DND-41 (cell line): ENCODE measurements at regions not wholly inside any gene's neighbourhood (a gene's known extent, or its start where the extent isn't known, plus 50 kb on each side); places are given as distances from the start of the nearest gene placed in this dataset.

ENCODE experiments used
- ATAC-seq: fragments of 200-7000 bp; cut with Tn5 transposase; 3 replicates; pipeline ENCODE4 v1.9.1; 2021; ENCODE audit warnings: low read depth; ENCODE audit not compliant: insufficient read depth
- DNase-seq: peaks from one replicate; pipeline ENCODE4 v3.0.0-alpha.2; 2020
- H2AFZ ChIP-seq: 2 replicates; pipeline ENCODE4 v1.6.0; 2012; ENCODE audit warnings: low read depth, low read length
- H3K27ac ChIP-seq: 2 replicates; pipeline ENCODE4 v1.5.1; 2012; ENCODE audit warnings: low read length, inconsistent platforms
- H3K27me3 ChIP-seq: fragments of 200-600 bp; sonication (generic); 2 replicates; pipeline ENCODE4 v1.6.0; 2012; ENCODE audit warnings: low read length, mild to moderate bottlenecking, inconsistent platforms; ENCODE audit not compliant: insufficient read depth, poor library complexity
- H3K36me3 ChIP-seq: 2 replicates; pipeline ENCODE4 v1.5.1; 2012; ENCODE audit warnings: low read length, inconsistent platforms; ENCODE audit not compliant: insufficient read depth
- H3K4me1 ChIP-seq: 2 replicates; pipeline ENCODE4 v1.5.1; 2012; ENCODE audit warnings: mild to moderate bottlenecking, low read length; ENCODE audit not compliant: insufficient read depth
- H3K4me2 ChIP-seq: 2 replicates; pipeline ENCODE4 v1.6.0; 2012; ENCODE audit warnings: mild to moderate bottlenecking, moderate library complexity, low read length, inconsistent platforms; ENCODE audit not compliant: insufficient read depth
- H3K4me3 ChIP-seq, 2 experiments: fragments of 200-600 bp in 1 of 2; shearing (Covaris generic) in 1 of 2; 2 replicates each; pipeline ENCODE4 v1.5.1; 2012 to 2016; ENCODE audit warnings: inconsistent platforms in 2 of 2, low read length in 2 of 2, mild to moderate bottlenecking in 2 of 2, low read depth in 1 of 2, moderate library complexity in 1 of 2
- H3K79me2 ChIP-seq: 2 replicates; pipeline ENCODE4 v1.6.0; 2012; ENCODE audit warnings: low read length, inconsistent platforms; ENCODE audit not compliant: insufficient read depth
- H3K9ac ChIP-seq: 2 replicates; pipeline ENCODE4 v1.6.0; 2012; ENCODE audit warnings: low read depth, mild to moderate bottlenecking, inconsistent platforms, low read length, moderate library complexity
- H3K9me3 ChIP-seq: 2 replicates; pipeline ENCODE4 v1.5.1; 2012; ENCODE audit warnings: low read length, moderate library complexity, mild to moderate bottlenecking, inconsistent platforms; ENCODE audit not compliant: insufficient read depth, severe bottlenecking
- H4K20me1 ChIP-seq: 2 replicates; pipeline ENCODE4 v1.6.0; 2012; ENCODE audit warnings: low read length; ENCODE audit not compliant: insufficient read depth
- EZH2 ChIP-seq: IDR thresholded peaks from 3 replicates; pipeline ENCODE4 v1.6.1; 2012; ENCODE audit warnings: borderline replicate concordance, low read depth, mild to moderate bottlenecking, moderate library complexity, low read length, inconsistent platforms; ENCODE audit not compliant: severe bottlenecking
- TF ChIP-seq, protein P1 (sequence below): IDR thresholded peaks from 2 replicates; pipeline ENCODE4 v1.5.1; 2012; ENCODE audit warnings: borderline replicate concordance, low read length, moderate library complexity, mild to moderate bottlenecking; ENCODE audit not compliant: poor library complexity, severe bottlenecking; ENCODE audit errors: extremely low read depth

- ATAC-seq (no peak), DNase-seq (no peak)
- Histone ChIP-seq H3K36me3 (no peaks in the 10 kb centered on the region), H3K9ac (no peak overlapping the region), H2AFZ (no peak overlapping the region), H3K79me2 (no peaks in the 10 kb centered on the region), H3K9me3 (no peaks in the 10 kb centered on the region), H3K4me3 (no peak overlapping the region), H3K4me1 (no peaks in the 10 kb centered on the region), H3K27me3 (no peaks in the 10 kb centered on the region), H4K20me1 (no peaks in the 10 kb centered on the region), H3K27ac (no peak overlapping the region), H3K4me2 (no peak overlapping the region)
- TF ChIP-seq EZH2, result no peak
- TF ChIP-seq, protein P1, sequence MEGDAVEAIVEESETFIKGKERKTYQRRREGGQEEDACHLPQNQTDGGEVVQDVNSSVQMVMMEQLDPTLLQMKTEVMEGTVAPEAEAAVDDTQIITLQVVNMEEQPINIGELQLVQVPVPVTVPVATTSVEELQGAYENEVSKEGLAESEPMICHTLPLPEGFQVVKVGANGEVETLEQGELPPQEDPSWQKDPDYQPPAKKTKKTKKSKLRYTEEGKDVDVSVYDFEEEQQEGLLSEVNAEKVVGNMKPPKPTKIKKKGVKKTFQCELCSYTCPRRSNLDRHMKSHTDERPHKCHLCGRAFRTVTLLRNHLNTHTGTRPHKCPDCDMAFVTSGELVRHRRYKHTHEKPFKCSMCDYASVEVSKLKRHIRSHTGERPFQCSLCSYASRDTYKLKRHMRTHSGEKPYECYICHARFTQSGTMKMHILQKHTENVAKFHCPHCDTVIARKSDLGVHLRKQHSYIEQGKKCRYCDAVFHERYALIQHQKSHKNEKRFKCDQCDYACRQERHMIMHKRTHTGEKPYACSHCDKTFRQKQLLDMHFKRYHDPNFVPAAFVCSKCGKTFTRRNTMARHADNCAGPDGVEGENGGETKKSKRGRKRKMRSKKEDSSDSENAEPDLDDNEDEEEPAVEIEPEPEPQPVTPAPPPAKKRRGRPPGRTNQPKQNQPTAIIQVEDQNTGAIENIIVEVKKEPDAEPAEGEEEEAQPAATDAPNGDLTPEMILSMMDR, result no peak
Observed at GRCh38 chr7:46589286-46589685, 668.2 kb upstream of the IGFBP3 start.

GRCh38 chr7:46586406-46586805, 665.3 kb upstream of the IGFBP3 start:
- Histone ChIP-seq H3K27ac (no peak overlapping the region), H3K4me1 (no peaks in the 10 kb centered on the region), H3K4me3 (no peak overlapping the region), H4K20me1 (no peaks in the 10 kb centered on the region), H3K79me2 (no peaks in the 10 kb centered on the region), H2AFZ (no peak overlapping the region), H3K9ac (no peak overlapping the region), H3K27me3 (no peaks in the 10 kb centered on the region), H3K36me3 (no peaks in the 10 kb centered on the region), H3K4me2 (no peak overlapping the region), H3K9me3 (no peaks in the 10 kb centered on the region)
- DNase-seq, result no peak
- no peak for ATAC-seq
- TF ChIP-seq, protein P1, result no peak
- no peak for TF ChIP-seq EZH2

GRCh38 chr7:46583656-46584055, 662.6 kb upstream of the IGFBP3 start:
- Histone ChIP-seq H3K36me3 (no peaks in the 10 kb centered on the region), H3K4me2 (no peak overlapping the region), H3K9me3 (no peaks in the 10 kb centered on the region), H3K9ac (no peak overlapping the region), H3K4me3 (no peak overlapping the region), H3K27ac (no peak overlapping the region), H3K79me2 (no peaks in the 10 kb centered on the region), H2AFZ (no peak overlapping the region), H3K4me1 (no peaks in the 10 kb centered on the region), H4K20me1 (no peaks in the 10 kb centered on the region), H3K27me3 (no peaks in the 10 kb centered on the region)
- DNase-seq (no peak), ATAC-seq (no peak)
- no peak for TF ChIP-seq EZH2
- TF ChIP-seq, protein P1, result no peak

- no peak for ATAC-seq
- TF ChIP-seq, protein P1, result no peak
- TF ChIP-seq EZH2, result no peak
- Histone ChIP-seq H3K9ac (no peak overlapping the region), H4K20me1 (no peaks in the 10 kb centered on the region), H3K4me1 (no peaks in the 10 kb centered on the region), H2AFZ (no peak overlapping the region), H3K27ac (no peak overlapping the region), H3K27me3 (no peaks in the 10 kb centered on the region), H3K4me2 (no peak overlapping the region), H3K36me3 (no peaks in the 10 kb centered on the region), H3K4me3 (no peak overlapping the region), H3K9me3 (no peaks in the 10 kb centered on the region), H3K79me2 (no peaks in the 10 kb centered on the region)
- no peak for DNase-seq
Observed at GRCh38 chr7:46581268-46581667, 660.2 kb upstream of the IGFBP3 start.
